Hepatocyte (in vitro differentiated cells): ENCODE measurements at regions not wholly inside any gene's neighbourhood (a gene's known extent, or its start where the extent isn't known, plus 50 kb on each side); places are given as distances from the start of the nearest gene placed in this dataset.
"Not testable (repeated sequence)": the region's sequence is repeated elsewhere in the genome, so short reads cannot be mapped to it uniquely, and the experiment has no call there.

Experiments
- DNase-seq: peaks from one replicate; pipeline ENCODE4 v3.0.0-alpha.2; 2016; ENCODE audit warnings: low spot score
- H2AFZ ChIP-seq: fragments of 200-600 bp; sonication (generic); 2 replicates; pipeline ENCODE4 v1.6.0; 2016; ENCODE audit warnings: antibody characterized with exemption, mild to moderate bottlenecking
- H3K27ac ChIP-seq: fragments of 200-600 bp; sonication (generic); 2 replicates; pipeline ENCODE4 v1.5.1; 2016; ENCODE audit warnings: mild to moderate bottlenecking
- H3K27me3 ChIP-seq: fragments of 200-600 bp; sonication (generic); 2 replicates; pipeline ENCODE4 v1.6.1; 2016
- H3K36me3 ChIP-seq: fragments of 200-600 bp; sonication (generic); replicated peaks from 2 replicates; pipeline ENCODE4 v1.5.1; 2016; ENCODE audit warnings: low read depth; ENCODE audit not compliant: insufficient read depth
- H3K4me1 ChIP-seq: fragments of 200-600 bp; sonication (generic); 2 replicates; pipeline ENCODE4 v1.5.1; 2016; ENCODE audit warnings: mild to moderate bottlenecking, moderate library complexity; ENCODE audit not compliant: insufficient read depth
- H3K4me2 ChIP-seq: fragments of 200-600 bp; sonication (generic); 2 replicates; pipeline ENCODE4 v1.6.0; 2016
- H3K4me3 ChIP-seq: fragments of 200-600 bp; sonication (generic); 2 replicates; pipeline ENCODE4 v1.5.1; 2016; ENCODE audit warnings: mild to moderate bottlenecking
- H3K79me2 ChIP-seq: fragments of 200-600 bp; sonication (generic); 2 replicates; pipeline ENCODE4 v1.6.0; 2017; ENCODE audit warnings: mild to moderate bottlenecking
- H3K9me2 ChIP-seq: fragments of 200-600 bp; sonication (generic); replicated peaks from 2 replicates; pipeline ENCODE4 v1.6.0; 2017; ENCODE audit warnings: mild to moderate bottlenecking; ENCODE audit not compliant: insufficient read depth
- H3K9me3 ChIP-seq: fragments of 200-600 bp; sonication (generic); 2 replicates; pipeline ENCODE4 v1.5.1; 2016; ENCODE audit warnings: low read depth, mild to moderate bottlenecking
- H4K20me1 ChIP-seq: fragments of 200-600 bp; sonication (generic); 2 replicates; pipeline ENCODE4 v1.6.0; 2016; ENCODE audit warnings: mild to moderate bottlenecking; ENCODE audit not compliant: insufficient read depth, poor library complexity, severe bottlenecking
- CTCF ChIP-seq: fragments of 200-600 bp; sonication (generic); IDR thresholded peaks from 2 replicates; pipeline ENCODE4 v1.5.1; 2016; ENCODE audit warnings: antibody characterized with exemption, mild to moderate bottlenecking; ENCODE audit not compliant: poor library complexity
- EZH2 ChIP-seq: fragments of 200-600 bp; sonication (generic); IDR thresholded peaks from 2 replicates; pipeline ENCODE4 v1.6.1; 2016; ENCODE audit warnings: antibody characterized with exemption, mild to moderate bottlenecking, borderline replicate concordance
- EZH2phosphoT487 ChIP-seq: fragments of 200-600 bp; sonication (generic); IDR thresholded peaks from one replicate; pipeline ENCODE4 v1.6.1; 2018; ENCODE audit warnings: antibody characterized with exemption, mild to moderate bottlenecking, low read depth, moderate library complexity; ENCODE audit not compliant: unreplicated experiment, severe bottlenecking
- WGBS: methylation state at CpG from one replicate; pipeline ENCODE4 v1.1.6; 2016; ENCODE audit warnings: low lambda C conversion rate; ENCODE audit errors: missing lambda C conversion rate; 5-methylcytosine and 5-hydroxymethylcytosine counted together

GRCh38 chrX:107360788-107361360 is 88.6 kb upstream of the FRMPD3 start:
- TF ChIP-seq CTCF (no peak), EZH2 (no peak), EZH2phosphoT487 (no peak)
- no peak overlapping the region for H3K4me3 ChIP-seq
- no peak overlapping the region for H2AFZ ChIP-seq
- H3K9me2 ChIP-seq, result no peaks in the 10 kb centered on the region
- H4K20me1 ChIP-seq, result no peaks in the 10 kb centered on the region
- 45% methylated on average over 2 of the region's 2 CpGs for WGBS
- H3K27ac ChIP-seq, result no peak overlapping the region
- no peak overlapping the region for H3K4me2 ChIP-seq
- H3K4me1 ChIP-seq, result no peaks in the 10 kb centered on the region
- no peaks in the 10 kb centered on the region for H3K9me3 ChIP-seq
- no peak for DNase-seq
- no peaks in the 10 kb centered on the region for H3K36me3 ChIP-seq
- peaks cover 3% of the 10 kb centered on the region for H3K27me3 ChIP-seq
- H3K79me2 ChIP-seq, result no peaks in the 10 kb centered on the region

- not testable (repeated sequence) for H3K36me3 ChIP-seq, H4K20me1 ChIP-seq, H3K4me1 ChIP-seq, H3K4me2 ChIP-seq, H2AFZ ChIP-seq, H3K27ac ChIP-seq, DNase-seq, H3K79me2 ChIP-seq, H3K9me3 ChIP-seq, H3K4me3 ChIP-seq, H3K9me2 ChIP-seq, H3K27me3 ChIP-seq
- WGBS, result 71% methylated on average over 3 of the region's 3 CpGs
Observed at GRCh38 chrX:107370185-107370584, 79.3 kb upstream of the FRMPD3 start.

GRCh38 chrX:107374132-107374531 is 75.3 kb upstream of the FRMPD3 start:
- DNase-seq, result no peak
- 66% methylated on average over 2 of the region's 2 CpGs for WGBS
- Histone ChIP-seq H4K20me1 (no peaks in the 10 kb centered on the region), H3K4me1 (no peaks in the 10 kb centered on the region), H3K27ac (no peak overlapping the region), H2AFZ (no peak overlapping the region), H3K36me3 (no peaks in the 10 kb centered on the region), H3K27me3 (no peaks in the 10 kb centered on the region), H3K9me2 (no peaks in the 10 kb centered on the region), H3K4me2 (no peak overlapping the region), H3K9me3 (no peaks in the 10 kb centered on the region), H3K79me2 (no peaks in the 10 kb centered on the region), H3K4me3 (no peak overlapping the region)
- no peak for TF ChIP-seq EZH2
- no peak for TF ChIP-seq CTCF
- no peak for TF ChIP-seq EZH2phosphoT487

- no peak overlapping the region for H3K27ac ChIP-seq
- H4K20me1 ChIP-seq, result no peaks in the 10 kb centered on the region
- no peak overlapping the region for H3K4me3 ChIP-seq
- H3K79me2 ChIP-seq, result no peaks in the 10 kb centered on the region
- no peaks in the 10 kb centered on the region for H3K27me3 ChIP-seq
- H3K4me2 ChIP-seq, result no peak overlapping the region
- H3K9me2 ChIP-seq, result no peaks in the 10 kb centered on the region
- no peaks in the 10 kb centered on the region for H3K9me3 ChIP-seq
- no peak overlapping the region for H2AFZ ChIP-seq
- H3K4me1 ChIP-seq, result no peaks in the 10 kb centered on the region
- DNase-seq, result no peak
- TF ChIP-seq EZH2 (no peak), EZH2phosphoT487 (no peak), CTCF (no peak)
- no peaks in the 10 kb centered on the region for H3K36me3 ChIP-seq
Observed at GRCh38 chrX:107374831-107375230, 74.6 kb upstream of the FRMPD3 start.

- not testable (repeated sequence) for H3K9me2 ChIP-seq, H4K20me1 ChIP-seq, H3K4me1 ChIP-seq, DNase-seq, H3K27me3 ChIP-seq, H3K27ac ChIP-seq, H3K36me3 ChIP-seq, H3K4me3 ChIP-seq, H2AFZ ChIP-seq, H3K79me2 ChIP-seq, H3K4me2 ChIP-seq, H3K9me3 ChIP-seq
Observed at GRCh38 chrX:107376186-107376585, 73.3 kb upstream of the FRMPD3 start.
